LNCAP (cell line): ENCODE measurements at regions not wholly inside any gene's neighbourhood (a gene's known extent, or its start where the extent isn't known, plus 50 kb on each side); places are given as distances from the start of the nearest gene placed in this dataset.

Experiments
- TF ChIP-seq, protein P1 (sequence below): fragments of 450-650 bp; IDR thresholded peaks from 2 replicates; pipeline ENCODE4 v1.5.1; 2017; ENCODE audit warnings: mild to moderate bottlenecking

DNA sequence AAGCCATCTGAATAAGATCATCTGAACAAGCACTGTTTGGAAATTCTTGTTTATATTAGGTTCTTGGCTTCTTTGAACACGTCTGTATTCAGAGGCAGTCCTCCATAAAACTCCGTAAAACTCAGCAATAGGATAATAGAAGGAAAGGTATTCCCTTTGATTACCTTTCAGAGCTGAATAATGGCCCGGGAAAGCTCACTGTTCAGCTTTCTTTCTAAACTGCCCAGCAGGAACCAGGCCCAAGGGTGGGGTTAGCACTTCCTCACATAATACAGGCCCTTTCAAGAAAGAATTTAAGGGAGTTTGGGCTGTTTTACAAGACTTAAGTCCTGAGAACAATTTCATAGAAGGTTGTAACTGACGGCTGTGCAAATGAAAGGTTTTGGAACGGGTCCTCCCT is 72.2 kb upstream of the PHLPP1 start:
- TF ChIP-seq, protein P1, sequence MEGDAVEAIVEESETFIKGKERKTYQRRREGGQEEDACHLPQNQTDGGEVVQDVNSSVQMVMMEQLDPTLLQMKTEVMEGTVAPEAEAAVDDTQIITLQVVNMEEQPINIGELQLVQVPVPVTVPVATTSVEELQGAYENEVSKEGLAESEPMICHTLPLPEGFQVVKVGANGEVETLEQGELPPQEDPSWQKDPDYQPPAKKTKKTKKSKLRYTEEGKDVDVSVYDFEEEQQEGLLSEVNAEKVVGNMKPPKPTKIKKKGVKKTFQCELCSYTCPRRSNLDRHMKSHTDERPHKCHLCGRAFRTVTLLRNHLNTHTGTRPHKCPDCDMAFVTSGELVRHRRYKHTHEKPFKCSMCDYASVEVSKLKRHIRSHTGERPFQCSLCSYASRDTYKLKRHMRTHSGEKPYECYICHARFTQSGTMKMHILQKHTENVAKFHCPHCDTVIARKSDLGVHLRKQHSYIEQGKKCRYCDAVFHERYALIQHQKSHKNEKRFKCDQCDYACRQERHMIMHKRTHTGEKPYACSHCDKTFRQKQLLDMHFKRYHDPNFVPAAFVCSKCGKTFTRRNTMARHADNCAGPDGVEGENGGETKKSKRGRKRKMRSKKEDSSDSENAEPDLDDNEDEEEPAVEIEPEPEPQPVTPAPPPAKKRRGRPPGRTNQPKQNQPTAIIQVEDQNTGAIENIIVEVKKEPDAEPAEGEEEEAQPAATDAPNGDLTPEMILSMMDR = no peak

DNA sequence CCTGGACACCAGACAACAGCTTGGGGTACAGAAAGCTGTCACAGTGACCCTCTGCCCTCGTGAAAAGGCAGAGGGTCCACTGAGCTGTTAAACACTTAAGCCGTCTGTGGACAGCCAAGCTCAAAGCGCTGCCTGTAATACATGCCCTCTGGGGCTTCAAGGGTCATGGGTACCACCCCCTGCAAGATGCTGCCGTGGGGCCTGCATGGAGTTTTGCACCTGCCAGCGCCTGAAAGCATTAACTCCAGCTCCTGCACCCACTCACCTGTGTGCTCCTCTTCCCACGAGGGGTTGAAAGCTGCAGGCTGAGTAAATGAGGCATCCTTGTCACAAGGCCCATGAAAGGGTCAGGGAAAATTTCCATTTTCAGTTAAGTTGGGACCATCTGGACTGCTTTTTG is 70.6 kb upstream of the PHLPP1 start:
- TF ChIP-seq, protein P1 = no peak

DNA sequence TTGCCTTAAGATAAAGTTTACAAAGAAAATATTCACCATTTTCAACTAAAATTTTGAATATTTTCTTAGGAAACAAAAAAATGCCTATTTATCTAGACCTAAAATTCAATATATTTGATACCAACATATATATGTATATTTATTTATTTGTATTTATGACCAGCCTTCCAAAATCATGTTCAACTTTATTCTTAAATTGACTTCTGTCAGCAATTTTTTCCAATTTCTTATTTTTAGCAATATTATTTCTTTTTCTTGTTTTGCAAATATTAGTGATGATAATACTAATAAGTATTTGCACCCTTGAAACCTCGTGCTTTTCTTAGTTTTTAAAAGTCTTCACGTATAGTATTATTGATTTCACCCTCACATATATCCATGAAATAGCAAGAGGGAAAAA is 68.2 kb upstream of the PHLPP1 start:
- TF ChIP-seq, protein P1 = no peak

DNA sequence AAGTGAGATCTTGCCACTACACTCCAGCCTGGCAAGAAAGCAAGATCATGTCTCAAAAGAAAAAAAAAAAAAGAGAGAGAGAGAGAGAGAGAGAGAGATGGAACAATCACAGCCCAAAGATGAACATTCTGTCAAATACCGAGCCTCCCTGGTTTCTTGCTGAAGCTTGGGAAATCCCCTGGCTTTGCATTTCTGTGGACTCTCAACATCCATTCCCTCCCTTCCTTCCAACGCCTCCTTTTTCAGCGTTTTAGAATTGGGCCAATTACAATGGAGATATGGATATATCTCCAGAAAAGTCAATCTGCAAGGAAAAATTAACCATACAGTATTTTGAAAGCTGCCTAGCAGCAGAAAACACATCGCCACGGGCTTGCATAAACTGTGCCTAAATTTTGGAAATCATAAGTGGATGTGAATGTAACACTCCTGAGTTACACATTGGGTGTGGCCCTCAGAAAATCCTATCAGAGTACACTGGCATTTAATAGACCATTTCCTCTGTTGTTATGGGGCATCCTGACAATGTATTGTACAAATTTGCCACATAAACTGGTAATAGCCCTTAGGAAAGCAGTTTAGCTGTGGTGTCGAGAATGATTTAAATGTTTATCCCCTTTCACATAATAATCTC is 67.2 kb upstream of the PHLPP1 start:
- TF ChIP-seq, protein P1 = no peak

DNA sequence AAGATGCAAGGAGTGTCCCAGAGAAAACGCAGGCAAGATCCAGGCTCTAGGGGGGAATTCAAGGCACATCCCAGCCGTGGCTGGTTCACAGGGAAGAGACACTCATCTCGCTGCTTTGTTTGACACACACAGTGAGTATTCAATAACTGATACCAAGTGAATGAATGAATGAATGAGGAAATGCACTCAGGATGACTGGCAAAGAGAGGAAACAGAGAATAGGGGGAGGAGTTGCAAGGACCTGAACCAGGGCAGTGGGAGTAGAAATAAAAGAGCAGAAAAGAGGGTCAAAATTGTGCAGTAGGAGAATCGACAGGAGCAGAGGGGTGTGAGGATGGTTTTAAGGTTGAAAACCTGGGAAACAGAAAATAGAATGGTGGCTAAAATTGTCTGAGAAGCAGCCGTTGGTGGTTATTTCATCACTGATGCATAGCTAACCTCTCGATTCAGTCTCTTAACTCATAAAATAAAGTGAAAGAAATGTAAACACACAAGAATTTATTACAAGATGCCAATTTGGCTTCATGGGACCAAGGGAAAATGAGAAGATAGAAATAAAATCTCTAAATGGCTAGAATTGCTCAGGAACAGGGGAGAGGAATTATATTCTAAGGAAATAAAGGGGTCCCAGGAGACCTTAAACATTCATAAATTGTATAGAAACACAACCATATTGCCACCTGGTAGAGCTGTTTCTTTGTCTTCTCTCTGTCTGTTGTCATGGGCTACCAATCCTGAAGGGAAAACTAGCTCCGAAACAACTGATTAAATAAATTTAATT is 63.9 kb upstream of the PHLPP1 start:
- TF ChIP-seq, protein P1 = no peak

DNA sequence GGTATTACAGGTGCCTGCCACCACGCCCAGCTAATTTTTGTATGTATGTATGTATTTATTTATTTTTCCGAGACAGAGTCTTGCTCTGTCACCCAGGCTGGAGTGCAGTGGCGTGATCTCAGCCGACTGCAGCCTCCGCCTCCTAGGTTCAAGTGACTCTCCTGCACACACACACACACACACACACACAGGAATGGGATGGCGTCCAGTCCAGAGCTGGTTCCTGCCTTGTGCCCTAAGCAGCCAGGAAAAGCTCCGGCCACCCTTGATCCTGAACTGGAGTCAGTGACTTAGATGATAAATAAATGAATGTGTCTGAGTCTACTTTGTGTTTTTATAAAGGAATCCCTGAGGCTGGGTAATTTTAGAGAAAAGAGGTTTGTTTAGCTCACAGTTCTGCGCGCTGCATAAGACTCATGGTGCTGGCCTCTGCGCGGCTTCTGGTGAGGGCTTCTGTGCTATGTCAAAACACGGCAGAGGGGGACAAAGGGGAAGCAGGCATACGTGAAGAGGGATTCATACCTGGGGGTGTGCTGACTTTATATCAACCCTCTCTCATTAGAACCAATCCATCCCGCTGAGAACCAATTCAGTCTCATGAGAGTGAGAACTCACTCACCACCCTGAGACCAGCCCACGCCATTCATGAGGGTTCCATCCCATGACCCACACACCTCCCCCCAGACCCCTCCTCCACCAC is 59.7 kb upstream of the PHLPP1 start:
- TF ChIP-seq, protein P1 = no peak

DNA sequence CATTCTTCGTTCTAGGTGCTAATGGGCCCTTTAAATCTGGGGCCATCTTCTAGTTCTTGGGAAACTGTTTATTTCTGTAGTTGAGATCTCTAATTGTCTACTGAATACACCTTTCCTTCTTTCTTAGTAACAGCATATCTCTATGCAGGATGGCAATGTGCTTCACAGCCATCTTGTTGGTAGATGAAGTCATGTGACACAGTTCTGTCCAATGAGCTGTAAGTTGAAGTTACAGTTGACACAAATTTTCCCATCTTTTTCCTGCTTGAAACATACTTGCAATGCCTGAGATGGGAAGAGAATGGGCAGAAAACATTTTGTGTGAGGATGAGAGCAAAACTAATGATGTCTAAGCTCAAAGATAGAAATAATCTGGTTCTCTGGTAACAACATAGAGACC is 57.3 kb upstream of the PHLPP1 start:
- TF ChIP-seq, protein P1 = no peak
